NCI-H1092 treated with DMSO at 0.1 percent for 48 hours (cell line): ENCODE measurements at regions not wholly inside any gene's neighbourhood (a gene's known extent, or its start where the extent isn't known, plus 50 kb on each side); places are given as distances from the start of the nearest gene placed in this dataset.

Source experiments
- DNase-seq: peaks from one replicate; lab custom pipeline; 2025; lab: John Stamatoyannopoulos, UW

DNA sequence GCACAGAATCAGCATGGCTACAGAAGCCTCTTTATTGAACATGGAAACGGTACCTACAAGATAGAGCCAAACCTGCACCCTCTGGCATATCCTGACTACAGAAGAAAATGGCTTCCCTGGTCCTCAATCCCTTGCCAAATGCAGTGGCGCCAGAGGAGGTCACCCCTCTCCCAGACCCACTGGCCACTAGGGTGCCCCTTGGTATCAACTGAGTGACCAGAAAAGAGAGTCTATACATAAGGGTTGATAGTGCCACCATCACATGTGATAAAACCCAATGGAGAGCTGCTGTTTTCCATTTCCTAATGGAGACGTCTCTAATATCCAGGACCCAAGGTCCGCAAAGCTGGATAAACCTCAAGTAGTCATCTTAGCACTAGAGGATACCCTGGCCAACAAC is 52.7 kb upstream of the ALK start:
- no peak for DNase-seq

- no peak for DNase-seq
Measured at GRCh38 chr2:29977284-29977683, 55.9 kb upstream of the ALK start.

GRCh38 chr2:29981402-29981801 is 60.0 kb upstream of the ALK start:
- DNase-seq, result no peak

DNA sequence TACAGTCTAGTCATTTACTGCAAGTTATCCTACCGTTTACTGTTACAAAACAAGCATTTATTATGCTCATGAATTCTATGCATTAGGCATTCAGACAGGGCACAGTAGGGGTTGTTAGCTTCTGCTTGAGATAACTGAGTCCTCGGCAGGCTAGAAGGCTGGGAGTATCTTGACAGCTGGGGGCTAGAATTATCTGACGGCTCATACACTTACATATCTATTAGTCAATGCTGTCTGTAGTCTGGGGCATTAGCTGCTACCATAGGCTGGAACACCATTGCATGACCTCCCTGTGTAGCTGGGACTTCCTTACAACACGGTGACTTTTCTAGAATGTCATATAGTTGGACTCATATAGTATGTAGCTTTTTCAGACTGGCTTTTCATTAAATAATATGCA is 61.9 kb upstream of the ALK start:
- no peak for DNase-seq

DNA sequence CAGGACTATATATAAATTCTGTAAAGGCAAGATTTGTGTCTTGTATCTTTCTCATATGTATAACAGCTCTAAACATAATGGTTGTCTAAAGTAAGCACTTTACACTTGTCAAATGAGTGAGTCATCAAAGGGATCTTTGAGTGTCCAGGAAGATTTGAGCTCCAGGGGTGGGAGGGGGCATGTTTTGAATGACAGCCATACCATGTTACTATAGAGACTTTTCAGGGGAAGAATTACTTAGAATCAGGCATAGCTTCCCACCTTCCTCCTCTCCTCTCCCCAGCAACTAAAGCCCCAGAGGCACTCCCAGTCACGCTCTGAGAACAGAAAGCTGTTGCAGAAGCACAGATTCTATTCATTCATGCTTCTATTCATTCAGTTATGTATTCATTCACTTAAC is 65.8 kb upstream of the ALK start:
- DNase-seq, result no peak

GRCh38 chr2:29990129-29990528 is 68.7 kb upstream of the ALK start:
- no peak for DNase-seq

DNA sequence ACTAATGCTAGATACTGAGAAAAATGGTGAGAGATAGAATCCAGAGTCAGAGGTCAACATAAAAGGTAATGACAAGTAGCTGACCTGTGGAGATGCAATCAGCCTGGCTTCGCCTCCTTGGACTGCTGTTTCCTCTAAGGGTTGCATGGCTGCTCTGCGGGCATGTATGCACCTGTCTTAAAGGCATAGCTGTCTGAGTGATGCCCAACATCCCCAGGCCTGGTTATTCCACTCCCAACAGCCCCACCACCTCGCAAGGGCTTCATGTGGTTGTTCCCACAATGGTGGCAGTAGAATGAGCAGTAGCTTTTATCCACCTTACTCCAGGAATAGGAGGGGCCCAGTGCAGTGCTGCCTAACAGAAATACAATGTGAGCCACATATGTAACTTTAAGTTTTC is 69.7 kb upstream of the ALK start:
- no peak for DNase-seq

GRCh38 chr2:29995241-29995640 is 73.9 kb upstream of the ALK start:
- no peak for DNase-seq

DNA sequence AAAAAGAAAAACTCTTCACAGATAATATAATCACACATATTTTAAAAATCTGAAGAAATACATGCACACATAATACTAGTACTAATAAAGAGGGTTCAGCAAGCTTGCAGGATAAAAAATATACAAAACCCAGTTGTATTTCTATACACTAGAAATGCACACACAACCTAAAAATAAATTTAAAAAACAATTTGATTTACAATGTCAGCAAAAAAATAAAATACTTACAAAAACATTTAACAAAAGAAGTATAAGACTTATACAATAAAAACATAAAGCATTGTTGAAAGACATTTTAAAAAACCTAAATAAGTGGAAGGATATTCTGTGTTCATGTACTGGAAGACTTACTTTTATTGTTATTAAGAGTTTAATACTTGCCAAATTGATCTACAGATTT is 81.7 kb upstream of the ALK start:
- DNase-seq, result no peak

DNA sequence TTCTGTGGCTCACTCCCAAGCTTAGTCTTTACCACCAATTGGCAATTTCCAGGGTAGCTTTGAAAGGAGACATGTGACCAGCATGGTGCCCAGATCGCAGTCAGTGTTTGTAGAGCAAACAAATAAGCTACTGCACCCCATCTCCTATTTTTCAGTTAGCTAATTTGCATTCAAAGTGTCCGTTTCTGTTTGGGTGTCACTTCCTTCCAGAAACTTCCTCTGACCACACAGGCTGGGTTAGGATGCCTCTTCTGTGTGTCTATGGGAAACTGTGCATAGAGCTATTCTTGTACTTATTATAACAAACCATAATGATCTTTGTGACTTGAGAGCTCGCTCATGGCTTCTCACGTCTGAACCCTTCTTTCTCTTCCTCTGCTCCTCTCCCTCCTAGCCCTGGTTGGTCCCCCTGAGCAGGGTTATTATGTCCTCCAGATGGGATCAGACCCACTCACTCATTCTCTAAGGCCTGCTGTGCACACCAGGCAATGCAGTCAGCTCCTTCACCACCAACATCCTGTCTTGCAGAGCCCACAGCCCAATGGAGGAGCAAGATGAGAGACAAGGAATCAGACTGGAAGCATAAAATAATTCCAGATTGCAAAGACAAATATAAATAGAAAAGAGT is 101.2 kb upstream of the ALK start:
- no peak for DNase-seq

- no peak for DNase-seq
Measured at GRCh38 chr2:30024281-30024680, 102.9 kb upstream of the ALK start.

DNA sequence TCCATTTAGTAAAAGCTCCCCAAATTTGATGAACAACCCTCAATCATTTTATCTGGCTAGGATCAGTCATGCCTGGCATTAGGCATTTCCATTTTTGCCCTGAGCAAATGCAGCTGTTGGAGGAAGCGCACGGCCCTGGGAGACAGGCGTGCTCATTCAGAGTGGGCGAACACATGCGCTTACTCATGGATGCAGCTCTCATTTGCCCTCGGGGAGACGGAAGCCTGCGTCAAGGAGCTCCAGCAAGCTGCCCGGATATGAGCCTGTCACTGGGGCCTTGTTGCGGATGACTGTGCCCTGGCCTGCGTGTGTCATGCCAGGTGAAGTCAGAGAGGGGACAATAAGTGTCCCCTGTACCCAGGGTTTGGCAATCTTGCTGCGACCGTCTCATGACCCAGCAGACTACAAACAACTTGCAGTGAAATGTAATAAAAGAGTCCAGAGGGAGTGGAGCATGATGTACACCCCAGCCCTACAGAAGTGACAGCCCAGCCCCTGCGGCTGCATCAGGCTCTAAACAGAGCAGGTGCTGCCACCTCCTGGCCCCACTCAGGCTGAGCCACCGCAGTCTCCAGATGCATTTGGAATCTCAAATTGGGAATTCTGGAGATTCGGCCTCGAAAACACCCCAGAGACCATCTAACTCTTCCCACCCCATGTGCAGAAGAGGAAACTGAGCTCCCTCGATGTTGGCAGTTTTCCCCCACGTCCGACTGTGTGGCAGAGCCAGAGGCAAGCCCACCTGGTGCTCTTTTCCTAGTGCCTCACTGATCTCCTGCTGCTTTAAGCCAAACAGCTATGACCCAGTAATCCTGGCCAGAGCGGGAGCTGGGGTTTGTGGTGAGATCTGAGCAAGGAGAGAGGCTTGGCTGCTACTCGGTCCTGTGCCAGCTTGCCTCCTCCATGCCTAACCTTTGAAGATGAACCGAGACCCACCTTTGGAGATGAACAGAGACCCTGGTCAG is 105.0 kb upstream of the ALK start:
- peak; percentile 20 for DNase-seq

GRCh38 chr2:30029804-30030203 is 108.4 kb upstream of the ALK start:
- DNase-seq, result no peak

- no peak for DNase-seq
Measured at GRCh38 chr2:30030361-30030760, 109.0 kb upstream of the ALK start.

DNA sequence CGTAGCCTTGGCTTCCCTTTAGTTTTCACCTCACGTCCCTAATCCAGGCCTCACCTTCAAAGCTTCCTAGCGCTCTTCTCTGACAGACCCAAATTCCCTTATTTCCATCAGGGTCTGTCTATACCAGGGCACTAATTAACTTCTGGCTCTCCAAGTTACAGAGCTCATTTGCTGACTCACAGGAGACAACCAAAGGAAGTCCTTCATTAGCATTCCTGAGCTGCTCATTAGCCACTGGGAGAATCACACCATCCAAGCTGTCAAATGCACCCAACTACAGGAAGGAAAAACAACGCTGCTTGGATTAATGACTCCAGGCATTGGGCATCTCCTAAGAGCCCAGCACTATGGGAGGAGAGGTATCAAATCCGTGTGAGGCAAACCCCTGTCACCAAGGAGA is 109.8 kb upstream of the ALK start:
- no peak for DNase-seq

GRCh38 chr2:30034052-30034775 is 112.6 kb upstream of the YPEL5 start:
- no peak for DNase-seq

- no peak for DNase-seq
Measured at GRCh38 chr2:30037016-30037415, 109.8 kb upstream of the YPEL5 start.

GRCh38 chr2:30038419-30038818 is 108.4 kb upstream of the YPEL5 start:
- no peak for DNase-seq

DNA sequence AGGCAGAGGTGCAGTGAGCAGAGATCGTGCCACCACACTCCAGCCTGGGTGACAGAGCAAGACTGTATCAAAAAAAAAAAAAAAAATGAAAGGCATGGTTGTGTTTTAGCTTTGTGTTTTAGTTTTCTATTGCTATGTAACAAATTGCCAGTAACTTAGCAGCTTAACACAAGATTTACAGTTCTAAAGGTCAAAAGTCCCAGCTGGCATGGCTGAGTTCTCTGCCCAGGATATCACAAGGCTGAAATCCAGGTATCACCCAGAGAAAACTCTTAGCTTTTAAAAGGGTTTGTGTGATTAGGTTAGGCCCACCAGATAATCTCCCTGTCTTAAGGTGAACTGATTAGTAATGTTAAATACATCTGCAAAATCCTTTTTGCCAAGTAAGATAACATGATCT is 107.7 kb upstream of the YPEL5 start:
- DNase-seq, result no peak

DNA sequence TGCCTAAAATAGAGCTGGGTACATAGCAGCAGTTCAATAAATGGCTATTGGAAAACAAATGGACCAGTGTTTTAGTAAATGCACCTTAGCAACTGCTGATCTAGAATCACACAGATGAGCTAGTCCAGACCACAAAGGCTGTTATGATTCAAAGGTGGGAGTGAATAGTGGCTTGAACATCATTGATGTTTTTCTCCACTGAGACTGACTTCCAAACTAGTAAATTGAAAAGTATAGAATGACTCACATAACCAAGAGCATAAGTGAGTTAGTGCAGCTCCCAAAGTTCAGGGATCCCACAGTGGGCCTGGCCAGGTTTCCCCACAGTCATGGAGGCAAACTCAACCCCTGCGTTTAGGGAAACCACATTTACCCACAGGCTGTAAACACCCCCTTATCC is 106.7 kb upstream of the YPEL5 start:
- DNase-seq, result no peak

DNA sequence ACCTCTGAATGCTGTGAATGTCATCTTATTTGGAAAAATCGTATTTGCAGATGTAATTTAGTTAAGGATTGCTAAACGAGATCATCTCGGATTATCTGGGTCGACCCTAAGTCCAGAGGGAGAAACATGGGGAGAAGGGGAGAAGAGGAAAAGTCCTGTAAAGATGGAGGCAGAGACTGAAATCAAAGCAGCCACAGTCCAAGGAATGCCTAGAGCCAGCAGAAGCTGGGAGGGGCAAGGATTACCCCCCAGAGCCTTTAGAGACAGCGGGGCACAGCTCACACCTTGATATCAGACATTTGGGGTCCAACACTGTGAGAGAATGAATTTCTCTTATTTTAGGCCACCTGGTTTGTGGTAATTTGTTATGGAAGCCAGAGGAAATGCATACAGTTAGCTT is 104.9 kb upstream of the YPEL5 start:
- no peak for DNase-seq

DNA sequence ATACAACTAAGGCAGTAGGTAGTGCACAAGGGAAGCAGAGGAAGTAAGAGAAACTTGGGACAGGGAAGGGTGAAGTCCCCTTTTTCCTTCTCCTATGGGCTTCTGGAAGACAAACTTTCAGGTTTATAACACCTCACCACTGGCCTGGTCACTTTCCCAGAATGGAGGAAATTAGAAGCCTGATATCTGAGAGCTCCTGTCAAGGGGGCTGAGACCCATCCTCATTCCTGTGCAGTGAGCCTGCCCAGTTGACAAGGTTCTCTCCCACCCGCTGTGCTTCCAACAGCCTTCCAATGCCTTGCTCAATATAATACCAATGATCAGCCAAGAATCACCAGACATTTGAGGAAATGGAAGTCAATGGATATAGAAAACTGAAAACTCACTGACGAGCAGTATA is 100.4 kb upstream of the YPEL5 start:
- no peak for DNase-seq

DNA sequence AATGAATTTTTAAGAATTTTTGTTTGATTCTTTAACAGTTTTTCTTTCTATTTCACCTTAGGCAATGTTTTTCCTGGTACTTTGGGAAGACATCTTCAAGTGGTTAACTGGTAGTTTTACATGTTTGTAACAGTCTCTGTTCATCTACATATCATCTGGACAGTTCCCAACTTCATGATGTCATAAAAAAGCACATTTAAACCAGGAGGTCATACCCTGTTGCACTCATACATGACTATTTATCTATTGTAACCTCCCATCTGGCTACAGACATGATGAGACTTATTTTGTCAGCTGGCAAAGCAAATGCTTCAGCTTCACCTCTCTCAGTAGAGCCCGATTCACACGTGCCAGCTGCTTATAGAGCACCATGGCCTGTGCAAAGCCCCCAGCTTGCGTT is 99.8 kb upstream of the YPEL5 start:
- no peak for DNase-seq
